ENCODE measurements at regions not wholly inside any gene's neighbourhood (a gene's known extent, or its start where the extent isn't known, plus 50 kb on each side); places are given as distances from the start of the nearest gene placed in this dataset.

- no peak for TF ChIP-seq CTCF (IDR thresholded peaks at IDR 0.05)
- TF ChIP-seq POLR2A (IDR thresholded peaks at IDR 0.05): no peak
These were observed 106.4 kb upstream of the SYT10 start for GRCh38 chr12:33546004-33546403.
